Activated CD4-positive, alpha-beta T cell treated with anti-CD3 and anti-CD28 coated beads, Interleukin-2, Interleukin-6, amounts not matched to agents 100 ng/mL and 50 ng/mL, durations not matched to agents 16 hours and 8 hours (primary cell): ENCODE measurements at regions not wholly inside any gene's neighbourhood (a gene's known extent, or its start where the extent isn't known, plus 50 kb on each side); places are given as distances from the start of the nearest gene placed in this dataset.
"Not testable (repeated sequence)": the region's sequence is repeated elsewhere in the genome, so short reads cannot be mapped to it uniquely, and the experiment has no call there.

Source experiments
- DNase-seq: peaks from one replicate; pipeline ENCODE4 v3.0.0-alpha.2; 2020

GRCh38 chr5:25150819-25151218 is 506.0 kb upstream of the CDH10 start:
- no peak for DNase-seq

GRCh38 chr5:25128606-25129005 is 483.8 kb upstream of the CDH10 start:
- no peak for DNase-seq

GRCh38 chr5:25119650-25120049 is 474.9 kb upstream of the CDH10 start:
- no peak for DNase-seq

GRCh38 chr5:25107853-25108252 is 463.1 kb upstream of the CDH10 start:
- no peak for DNase-seq

- DNase-seq = no peak
Measured at GRCh38 chr5:25099538-25099937, 454.8 kb upstream of the CDH10 start.

- DNase-seq = no peak
Measured at GRCh38 chr5:25095261-25095660, 450.5 kb upstream of the CDH10 start.

GRCh38 chr5:25094219-25094618 is 449.4 kb upstream of the CDH10 start:
- DNase-seq = no peak

GRCh38 chr5:25091921-25092320 is 447.1 kb upstream of the CDH10 start:
- DNase-seq = no peak

- no peak for DNase-seq
Measured at GRCh38 chr5:25090854-25091253, 446.1 kb upstream of the CDH10 start.

- DNase-seq = no peak
Measured at GRCh38 chr5:25090275-25090674, 445.5 kb upstream of the CDH10 start.

GRCh38 chr5:25088689-25089088 is 443.9 kb upstream of the CDH10 start:
- DNase-seq = not testable (repeated sequence)

- not testable (repeated sequence) for DNase-seq
Measured at GRCh38 chr5:25083261-25083660, 438.5 kb upstream of the CDH10 start.

GRCh38 chr5:25066239-25066638 is 421.5 kb upstream of the CDH10 start:
- no peak for DNase-seq

- DNase-seq = no peak
Measured at GRCh38 chr5:25064306-25064705, 419.5 kb upstream of the CDH10 start.

- no peak for DNase-seq
Measured at GRCh38 chr5:25060575-25060974, 415.8 kb upstream of the CDH10 start.

GRCh38 chr5:25056836-25057235 is 412.1 kb upstream of the CDH10 start:
- no peak for DNase-seq

GRCh38 chr5:25033658-25034057 is 388.9 kb upstream of the CDH10 start:
- no peak for DNase-seq

GRCh38 chr5:25029004-25029403 is 384.2 kb upstream of the CDH10 start:
- no peak for DNase-seq

- DNase-seq = no peak
Measured at GRCh38 chr5:25027526-25027925, 382.7 kb upstream of the CDH10 start.

- no peak for DNase-seq
Measured at GRCh38 chr5:25027061-25027460, 382.3 kb upstream of the CDH10 start.

- no peak for DNase-seq
Measured at GRCh38 chr5:25025831-25026230, 381.1 kb upstream of the CDH10 start.

- DNase-seq = no peak
Measured at GRCh38 chr5:25020454-25020853, 375.7 kb upstream of the CDH10 start.

- peak; percentile 42 for DNase-seq
Measured at GRCh38 chr5:25009063-25009462, 364.3 kb upstream of the CDH10 start.

GRCh38 chr5:25006734-25007133 is 362.0 kb upstream of the CDH10 start:
- no peak for DNase-seq

- DNase-seq = no peak
Measured at GRCh38 chr5:25006237-25006636, 361.5 kb upstream of the CDH10 start.

- no peak for DNase-seq
Measured at GRCh38 chr5:25005431-25005830, 360.7 kb upstream of the CDH10 start.
